NB4 (cell line): ENCODE measurements at regions not wholly inside any gene's neighbourhood (a gene's known extent, or its start where the extent isn't known, plus 50 kb on each side); places are given as distances from the start of the nearest gene placed in this dataset.
"Not testable (repeated sequence)": the region's sequence is repeated elsewhere in the genome, so short reads cannot be mapped to it uniquely, and the experiment has no call there.

Experiments used
- CTCF ChIP-seq: IDR thresholded peaks from one replicate; pipeline ENCODE4 v1.5.1; 2012; ENCODE audit warnings: low read depth, low read length
- POLR2A ChIP-seq: IDR thresholded peaks from 2 replicates; pipeline ENCODE4 v1.6.1; 2011; ENCODE audit warnings: mild to moderate bottlenecking; ENCODE audit not compliant: insufficient read length; ENCODE audit errors: extremely low read depth

DNA sequence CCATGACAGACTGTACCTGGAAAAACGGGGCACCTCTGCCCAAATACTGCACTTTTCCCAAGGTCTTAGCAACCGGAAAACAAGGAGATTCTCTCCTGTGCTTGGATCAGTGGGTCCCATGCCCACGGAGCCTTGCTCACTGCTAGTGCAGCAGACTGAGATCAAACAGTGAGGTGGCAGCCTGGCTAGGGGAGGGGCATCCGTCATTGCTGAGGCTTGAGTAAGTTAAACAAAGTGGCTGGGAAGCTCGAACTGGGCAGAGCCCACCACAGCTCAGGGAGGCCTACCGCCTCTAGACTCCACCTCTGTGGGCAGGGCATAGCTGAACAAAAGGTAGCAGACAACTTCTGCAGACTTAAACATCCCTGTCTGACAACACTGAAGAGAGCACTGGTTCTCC, 148.8 kb downstream of the PCDH20 start:
- TF ChIP-seq POLR2A, CTCF: not testable (repeated sequence)
